HG02588 (cell line): ENCODE measurements at regions not wholly inside any gene's neighbourhood (a gene's known extent, or its start where the extent isn't known, plus 50 kb on each side); places are given as distances from the start of the nearest gene placed in this dataset.

Source experiments
- ATAC-seq: cut with Tn5 transposase; IDR thresholded peaks from one replicate; pipeline ENCODE4 v1.9.1; 2021; ENCODE audit warnings: mild to moderate bottlenecking, moderate library complexity; ENCODE audit not compliant: unreplicated experiment

- no peak for ATAC-seq
Observed at GRCh38 chr3:162103808-162104207, 607.2 kb downstream of the OTOL1 start.

GRCh38 chr3:162111861-162112260, 615.3 kb downstream of the OTOL1 start:
- no peak for ATAC-seq

GRCh38 chr3:162112719-162113118, 616.1 kb downstream of the OTOL1 start:
- ATAC-seq = no peak

- ATAC-seq = no peak
Observed at GRCh38 chr3:162117961-162118360, 621.4 kb downstream of the OTOL1 start.

- no peak for ATAC-seq
Observed at GRCh38 chr3:162119651-162120050, 623.0 kb downstream of the OTOL1 start.

GRCh38 chr3:162122405-162122804, 625.8 kb downstream of the OTOL1 start:
- no peak for ATAC-seq

GRCh38 chr3:162125790-162126189, 629.2 kb downstream of the OTOL1 start:
- ATAC-seq = no peak

GRCh38 chr3:162130582-162130981, 634.0 kb downstream of the OTOL1 start:
- no peak for ATAC-seq

- ATAC-seq = no peak
Observed at GRCh38 chr3:162132981-162133380, 636.4 kb downstream of the OTOL1 start.

GRCh38 chr3:162134571-162134970, 638.0 kb downstream of the OTOL1 start:
- no peak for ATAC-seq

- ATAC-seq = no peak
Observed at GRCh38 chr3:162136136-162136535, 639.5 kb downstream of the OTOL1 start.

- no peak for ATAC-seq
Observed at GRCh38 chr3:162138509-162138908, 641.9 kb downstream of the OTOL1 start.

- no peak for ATAC-seq
Observed at GRCh38 chr3:162139841-162140240, 643.2 kb downstream of the OTOL1 start.

- no peak for ATAC-seq
Observed at GRCh38 chr3:162141272-162141791, 644.7 kb downstream of the OTOL1 start.

GRCh38 chr3:162142511-162142910, 645.9 kb downstream of the OTOL1 start:
- no peak for ATAC-seq

GRCh38 chr3:162143180-162143579, 646.6 kb downstream of the OTOL1 start:
- ATAC-seq = no peak

- ATAC-seq = no peak
Observed at GRCh38 chr3:162147996-162148395, 651.4 kb downstream of the OTOL1 start.

- ATAC-seq = no peak
Observed at GRCh38 chr3:162150790-162151189, 654.2 kb downstream of the OTOL1 start.

- no peak for ATAC-seq
Observed at GRCh38 chr3:162152636-162153035, 656.0 kb downstream of the OTOL1 start.

- ATAC-seq = no peak
Observed at GRCh38 chr3:162161595-162161994, 665.0 kb downstream of the OTOL1 start.

- no peak for ATAC-seq
Observed at GRCh38 chr3:162165346-162165745, 668.7 kb downstream of the OTOL1 start.

- no peak for ATAC-seq
Observed at GRCh38 chr3:162166543-162166942, 669.9 kb downstream of the OTOL1 start.

- no peak for ATAC-seq
Observed at GRCh38 chr3:162168715-162169114, 672.1 kb downstream of the OTOL1 start.

- ATAC-seq = no peak
Observed at GRCh38 chr3:162170581-162170980, 674.0 kb downstream of the OTOL1 start.
